CD14-positive monocyte (primary cell): ENCODE measurements at regions not wholly inside any gene's neighbourhood (a gene's known extent, or its start where the extent isn't known, plus 50 kb on each side); places are given as distances from the start of the nearest gene placed in this dataset.

Source experiments
- DNase-seq, 3 donors: peaks; one replicate each; pipeline ENCODE4 v3.0.0-alpha.2; 2011 to 2022
- H2AFZ ChIP-seq: 2 replicates; pipeline ENCODE4 v1.6.0; 2012; ENCODE audit warnings: mild to moderate bottlenecking, low read depth, low read length, inconsistent platforms; ENCODE audit not compliant: insufficient read depth, poor library complexity, severe bottlenecking
- H3K27ac ChIP-seq, 2 donors: 1 replicate in 1 of 2; 2 replicates in 1 of 2; pipeline ENCODE4 v1.5.1; 2012 to 2013; ENCODE audit warnings: low read length in 2 of 2, control low read depth in 1 of 2, inconsistent platforms in 1 of 2, low read depth in 1 of 2, mild to moderate bottlenecking in 1 of 2
- H3K27me3 ChIP-seq, 2 donors: one replicate each; pipeline versions ENCODE4 v1.6.0 to v1.6.1; 2011 to 2013; ENCODE audit warnings: low read length in 2 of 2; ENCODE audit not compliant: control insufficient read depth in 2 of 2, insufficient read depth in 2 of 2
- H3K36me3 ChIP-seq, 2 donors: replicated peaks in 1 of 2; 1 replicate in 1 of 2; 2 replicates in 1 of 2; pipeline versions ENCODE4 v1.5.1 to v1.6.1; 2012 to 2013; ENCODE audit warnings: low read length in 2 of 2, control low read depth in 1 of 2, inconsistent platforms in 1 of 2, mild to moderate bottlenecking in 1 of 2; ENCODE audit not compliant: insufficient read depth in 2 of 2, control insufficient read depth in 1 of 2
- H3K4me1 ChIP-seq, 2 donors: 1 replicate in 1 of 2; 2 replicates in 1 of 2; pipeline versions ENCODE4 v1.5.1 to v1.6.1; 2012 to 2013; ENCODE audit warnings: low read length in 2 of 2, control low read depth in 1 of 2, inconsistent platforms in 1 of 2, mild to moderate bottlenecking in 1 of 2, moderate library complexity in 1 of 2; ENCODE audit not compliant: insufficient read depth in 2 of 2, control insufficient read depth in 1 of 2
- H3K4me2 ChIP-seq: replicated peaks from 2 replicates; pipeline ENCODE3; 2012; ENCODE audit warnings: low read length, moderate library complexity, mild to moderate bottlenecking; ENCODE audit not compliant: poor library complexity, severe bottlenecking; ENCODE audit errors: extremely low read depth
- H3K4me3 ChIP-seq, 3 experiments: fragments of 200-600 bp in 1 of 3; sonication (generic) in 1 of 3; replicated peaks in 1 of 3; 1 replicate in 2 of 3; 2 replicates in 1 of 3; pipeline ENCODE4 v1.5.1; 2011 to 2013; ENCODE audit warnings: low read length in 3 of 3, mild to moderate bottlenecking in 3 of 3, control low read depth in 2 of 3, low read depth in 2 of 3, inconsistent platforms in 1 of 3, moderate library complexity in 1 of 3
- H3K79me2 ChIP-seq: 2 replicates; pipeline ENCODE4 v1.6.0; 2012; ENCODE audit warnings: mild to moderate bottlenecking, control low read depth, inconsistent platforms, low read length, moderate library complexity; ENCODE audit not compliant: insufficient read depth
- H3K9ac ChIP-seq: 2 replicates; pipeline ENCODE4 v1.6.0; 2017; ENCODE audit warnings: low read length, mild to moderate bottlenecking; ENCODE audit not compliant: insufficient read depth, poor library complexity, severe bottlenecking
- H3K9me3 ChIP-seq, 2 donors: replicated peaks in 1 of 2; 1 replicate in 1 of 2; 2 replicates in 1 of 2; pipeline versions ENCODE4 v1.5.1 to v1.6.1; 2012 to 2013; ENCODE audit warnings: low read length in 2 of 2, control low read depth in 1 of 2; ENCODE audit not compliant: control insufficient read depth in 1 of 2, insufficient read depth in 1 of 2
- H4K20me1 ChIP-seq: 2 replicates; pipeline ENCODE4 v1.6.0; 2012; ENCODE audit warnings: mild to moderate bottlenecking, low read length, control low read depth, moderate library complexity; ENCODE audit not compliant: insufficient read depth
- H3K27ac Mint-ChIP-seq, 7 donors: one replicate each; pipeline ENCODE4 v1.8.0; 2020; ENCODE audit warnings: mild to moderate bottlenecking in 7 of 7, mixed read lengths in 7 of 7, moderate library complexity in 6 of 7, inconsistent platforms in 2 of 7
- H3K27me3 Mint-ChIP-seq, 3 donors: one replicate each; pipeline ENCODE4 v1.8.0; 2021 to 2022; ENCODE audit warnings: low read depth in 3 of 3, mild to moderate bottlenecking in 3 of 3, mixed read lengths in 3 of 3, moderate library complexity in 3 of 3, inconsistent platforms in 1 of 3
- H3K36me3 Mint-ChIP-seq, 2 donors: one replicate each; pipeline ENCODE4 v1.8.0; 2020; ENCODE audit warnings: mixed read lengths in 2 of 2, inconsistent platforms in 1 of 2, mild to moderate bottlenecking in 1 of 2
- H3K4me1 Mint-ChIP-seq: one replicate; pipeline ENCODE4 v1.8.0; 2020; ENCODE audit warnings: mild to moderate bottlenecking, mixed read lengths
- H3K4me3 Mint-ChIP-seq, 2 donors: one replicate each; pipeline ENCODE4 v1.8.0; 2020; ENCODE audit warnings: mild to moderate bottlenecking in 2 of 2, mixed read lengths in 2 of 2, moderate library complexity in 1 of 2
- H3K9me3 Mint-ChIP-seq, 7 donors: one replicate each; pipeline ENCODE4 v1.8.0; 2020 to 2022; ENCODE audit warnings: mixed read lengths in 7 of 7, mild to moderate bottlenecking in 6 of 7, moderate library complexity in 6 of 7, inconsistent platforms in 2 of 7
- WGBS: methylation state at CpG from one replicate; pipeline ENCODE4 v1.1.5; 2013; ENCODE audit warnings: missing lambda C conversion rate; ENCODE audit not compliant: insufficient coverage; 5-methylcytosine and 5-hydroxymethylcytosine counted together
- intact Hi-C, 2 donors: fragments of 100-400 bp; cut with micrococcal nuclease; formaldehyde crosslinking; loops; one replicate each; pipeline versions ENCODE4 v1.15.0 to v1.15.1; 2023
- TF ChIP-seq, protein P1 (sequence below): fragments of 200-600 bp; IDR thresholded peaks from one replicate; pipeline ENCODE4 v1.8.0; 2022; ENCODE audit warnings: antibody characterized with exemption, mild to moderate bottlenecking

DNA sequence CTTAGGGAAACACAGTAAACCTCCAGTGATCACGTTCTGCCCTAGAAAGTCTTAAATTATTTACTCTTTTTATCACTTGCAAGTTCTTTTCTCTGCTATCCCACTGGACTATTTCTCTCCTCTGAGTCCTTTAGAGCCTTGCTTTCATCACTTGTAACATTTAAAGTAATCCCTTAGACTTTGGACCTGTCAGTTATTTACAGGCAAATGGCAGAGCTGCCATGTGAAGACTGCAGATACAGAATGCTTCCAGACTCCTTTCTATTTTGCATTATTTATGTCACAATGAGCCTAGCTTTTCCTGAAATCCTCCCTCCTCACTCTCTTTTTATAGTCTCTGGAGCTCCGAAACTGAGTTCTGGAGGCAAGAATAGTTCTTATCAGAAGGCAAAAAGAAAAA, 325.6 kb upstream of the TRIB2 start:
- Histone ChIP-seq H3K27ac (no peak overlapping the region), H3K27me3 (no peaks in the 10 kb centered on the region), H3K9ac (no peak overlapping the region), H3K79me2 (no peaks in the 10 kb centered on the region), H3K4me3 (no peak overlapping the region), H3K36me3 (no peaks in the 10 kb centered on the region), H3K4me1 (no peaks in the 10 kb centered on the region), H3K9me3 (no peaks in the 10 kb centered on the region), H2AFZ (no peak overlapping the region), H4K20me1 (no peaks in the 10 kb centered on the region), H3K4me2 (no peak overlapping the region)
- Mint-ChIP-seq H3K4me3 (no peak overlapping the region), H3K27ac (no peak overlapping the region), H3K9me3 (peaks cover 0 to 5% (median 0%) of the 10 kb centered on the region in 7 donors), H3K36me3 (no peaks in the 10 kb centered on the region), H3K4me1 (no peaks in the 10 kb centered on the region), H3K27me3 (peaks cover 3 to 8% (median 4%) of the 10 kb centered on the region in 3 donors)
- intact Hi-C loops, result no loop called here
- TF ChIP-seq, protein P1, sequence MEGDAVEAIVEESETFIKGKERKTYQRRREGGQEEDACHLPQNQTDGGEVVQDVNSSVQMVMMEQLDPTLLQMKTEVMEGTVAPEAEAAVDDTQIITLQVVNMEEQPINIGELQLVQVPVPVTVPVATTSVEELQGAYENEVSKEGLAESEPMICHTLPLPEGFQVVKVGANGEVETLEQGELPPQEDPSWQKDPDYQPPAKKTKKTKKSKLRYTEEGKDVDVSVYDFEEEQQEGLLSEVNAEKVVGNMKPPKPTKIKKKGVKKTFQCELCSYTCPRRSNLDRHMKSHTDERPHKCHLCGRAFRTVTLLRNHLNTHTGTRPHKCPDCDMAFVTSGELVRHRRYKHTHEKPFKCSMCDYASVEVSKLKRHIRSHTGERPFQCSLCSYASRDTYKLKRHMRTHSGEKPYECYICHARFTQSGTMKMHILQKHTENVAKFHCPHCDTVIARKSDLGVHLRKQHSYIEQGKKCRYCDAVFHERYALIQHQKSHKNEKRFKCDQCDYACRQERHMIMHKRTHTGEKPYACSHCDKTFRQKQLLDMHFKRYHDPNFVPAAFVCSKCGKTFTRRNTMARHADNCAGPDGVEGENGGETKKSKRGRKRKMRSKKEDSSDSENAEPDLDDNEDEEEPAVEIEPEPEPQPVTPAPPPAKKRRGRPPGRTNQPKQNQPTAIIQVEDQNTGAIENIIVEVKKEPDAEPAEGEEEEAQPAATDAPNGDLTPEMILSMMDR, result no peak
- 83% methylated on average over 1 of the region's 2 CpGs for WGBS
- DNase-seq, result no peak

DNA sequence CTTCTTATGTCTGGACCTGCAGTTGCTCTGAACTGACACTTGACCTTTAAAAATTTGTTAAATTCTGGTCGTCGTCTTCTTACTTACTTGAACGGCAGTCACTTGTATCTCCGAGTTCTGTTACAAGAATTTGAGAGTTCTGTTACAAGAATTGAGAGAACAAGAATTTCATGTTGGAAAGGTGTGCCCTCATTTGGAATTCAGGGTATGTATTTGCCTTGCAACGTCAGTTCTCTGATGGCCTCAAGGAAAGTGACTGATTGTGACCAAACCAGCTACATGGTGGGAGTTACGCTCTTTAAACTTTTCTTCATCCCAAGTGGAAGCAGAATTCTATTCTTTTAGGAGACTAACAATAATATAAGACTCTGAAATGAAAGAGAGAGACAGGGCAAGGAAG, 320.0 kb upstream of the TRIB2 start:
- no peak for DNase-seq
- no peaks in the 10 kb centered on the region for H3K27me3 ChIP-seq
- H3K9ac ChIP-seq, result no peak overlapping the region
- H4K20me1 ChIP-seq, result no peaks in the 10 kb centered on the region
- H3K27ac ChIP-seq, result no peak overlapping the region
- H3K36me3 ChIP-seq, result no peaks in the 10 kb centered on the region
- no peaks in the 10 kb centered on the region for H3K36me3 Mint-ChIP-seq
- no peaks in the 10 kb centered on the region for H3K9me3 ChIP-seq
- no peak overlapping the region for H3K4me2 ChIP-seq
- no peak overlapping the region for H2AFZ ChIP-seq
- H3K9me3 Mint-ChIP-seq, result peaks cover 0 to 1% (median 0%) of the 10 kb centered on the region in 7 donors
- peaks cover 0 to 8% (median 6%) of the 10 kb centered on the region in 3 donors for H3K27me3 Mint-ChIP-seq
- peaks cover 8% of the 10 kb centered on the region for H3K4me1 Mint-ChIP-seq
- TF ChIP-seq, protein P1, result no peak
- H3K4me3 Mint-ChIP-seq, result no peak overlapping the region
- H3K79me2 ChIP-seq, result no peaks in the 10 kb centered on the region
- intact Hi-C loops, result no loop called here
- H3K4me3 ChIP-seq, result no peak overlapping the region
- H3K4me1 ChIP-seq, result peaks cover 5 to 10% of the 10 kb centered on the region in 2 donors
- WGBS, result 98% methylated on average over 5 of the region's 6 CpGs
- peak overlapping the region in 1 of 7 donors; percentile 4 for H3K27ac Mint-ChIP-seq
